ENCODE measurements at regions not wholly inside any gene's neighbourhood (a gene's known extent, or its start where the extent isn't known, plus 50 kb on each side); places are given as distances from the start of the nearest gene placed in this dataset.
"Not testable (repeated sequence)": the region's sequence is repeated elsewhere in the genome, so short reads cannot be mapped to it uniquely, and the experiment has no call there.

DNA sequence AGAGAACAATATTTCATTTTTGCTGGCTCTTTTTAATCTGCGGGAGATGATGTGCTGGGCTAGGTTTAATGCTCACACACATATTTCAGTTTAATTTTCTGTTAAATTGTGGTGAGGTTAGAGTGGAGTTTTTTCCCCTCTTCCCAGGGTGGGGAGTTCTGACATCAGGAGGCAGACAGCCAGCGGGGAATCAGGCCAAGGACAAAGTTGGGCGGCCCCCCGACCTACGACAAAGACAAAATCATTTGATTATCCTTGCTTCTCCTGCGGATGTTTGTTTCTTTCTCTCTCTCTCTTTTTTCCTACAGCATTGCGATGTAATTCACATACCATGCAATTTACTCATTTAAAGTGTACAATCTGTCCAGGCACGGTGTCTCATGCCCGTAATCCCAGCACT lies 295.9 kb downstream of the NPIPA7 start:
- not testable (repeated sequence) for DNase-seq (ENCODE audit: low read depth); H3K4me3 ChIP-seq (replicated peaks; ENCODE audit: low read depth, low read length)

- H3K4me3 ChIP-seq (replicated peaks; ENCODE audit: low read depth, low read length); DNase-seq (ENCODE audit: low read depth): not testable (repeated sequence)
Observed at GRCh38 chr16:16721849-16722248, 342.9 kb downstream of the NPIPA7 start.

DNA sequence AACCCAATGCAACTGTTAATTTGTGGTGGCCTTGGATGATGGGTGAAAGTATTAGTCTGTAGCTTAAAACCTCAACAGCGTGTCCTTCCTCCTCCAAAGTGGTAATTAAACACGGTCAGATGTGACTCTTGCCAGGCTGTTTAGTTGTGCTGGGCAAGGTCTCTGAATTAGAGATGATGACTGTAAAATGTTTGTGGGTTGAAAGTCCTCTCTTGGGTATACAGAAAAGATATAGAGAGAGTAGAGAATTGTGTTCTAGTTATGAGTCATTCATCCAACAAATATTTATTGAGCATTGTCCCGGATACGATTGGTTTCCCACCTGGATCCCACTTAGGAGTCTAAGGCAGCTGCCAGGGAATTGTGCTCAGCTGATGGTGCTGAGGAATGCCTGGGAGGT lies 343.7 kb downstream of the NPIPA7 start:
- not testable (repeated sequence) for DNase-seq (ENCODE audit: low read depth)

GRCh38 chr16:16723819-16724519 lies 345.0 kb downstream of the NPIPA7 start:
- not testable (repeated sequence) for H3K4me3 ChIP-seq (replicated peaks; ENCODE audit: low read depth, low read length); DNase-seq (ENCODE audit: low read depth)

More for the DNA sequence above, 343.7 kb downstream of the NPIPA7 start:
- H3K4me3 ChIP-seq (replicated peaks; ENCODE audit: low read depth, low read length), result not testable (repeated sequence)

- DNase-seq (ENCODE audit: low read depth); H3K4me3 ChIP-seq (replicated peaks; ENCODE audit: low read depth, low read length): not testable (repeated sequence)
Observed at GRCh38 chr16:16727048-16727447, 348.1 kb downstream of the NPIPA7 start.

DNA sequence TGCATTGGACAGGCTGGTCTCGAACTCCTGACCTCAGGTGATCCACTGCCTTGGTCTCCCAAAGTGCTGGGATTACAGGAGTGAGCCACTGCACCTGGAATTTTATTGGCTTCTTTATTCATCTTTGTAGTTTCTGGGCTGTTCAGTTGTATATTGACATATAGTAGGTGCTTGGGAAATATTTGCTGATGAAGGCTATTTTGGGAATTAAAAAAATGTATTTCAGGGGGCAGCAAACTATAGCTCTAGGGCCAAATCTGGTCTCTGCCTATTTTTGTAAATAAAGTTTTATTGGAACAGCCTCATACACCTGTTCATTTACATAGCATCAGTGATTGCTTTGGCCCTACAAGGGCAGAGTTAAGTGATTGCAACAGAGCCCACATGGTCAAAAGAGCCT lies 363.6 kb downstream of the NPIPA7 start:
- not testable (repeated sequence) for DNase-seq (ENCODE audit: low read depth); H3K4me3 ChIP-seq (replicated peaks; ENCODE audit: low read depth, low read length)

GRCh38 chr16:16754992-16755667 lies 376.2 kb downstream of the NPIPA7 start:
- not testable (repeated sequence) for H3K4me3 ChIP-seq (replicated peaks; ENCODE audit: low read depth, low read length); DNase-seq (ENCODE audit: low read depth)

GRCh38 chr16:16763449-16763848 lies 384.5 kb downstream of the NPIPA7 start:
- H3K4me3 ChIP-seq (replicated peaks; ENCODE audit: low read depth, low read length), result no peak overlapping the region
- TF ChIP-seq CTCF (IDR thresholded peaks at IDR 0.05; ENCODE audit: low read length, missing control alignments), result no peak
- no peak for DNase-seq (ENCODE audit: low read depth)

DNA sequence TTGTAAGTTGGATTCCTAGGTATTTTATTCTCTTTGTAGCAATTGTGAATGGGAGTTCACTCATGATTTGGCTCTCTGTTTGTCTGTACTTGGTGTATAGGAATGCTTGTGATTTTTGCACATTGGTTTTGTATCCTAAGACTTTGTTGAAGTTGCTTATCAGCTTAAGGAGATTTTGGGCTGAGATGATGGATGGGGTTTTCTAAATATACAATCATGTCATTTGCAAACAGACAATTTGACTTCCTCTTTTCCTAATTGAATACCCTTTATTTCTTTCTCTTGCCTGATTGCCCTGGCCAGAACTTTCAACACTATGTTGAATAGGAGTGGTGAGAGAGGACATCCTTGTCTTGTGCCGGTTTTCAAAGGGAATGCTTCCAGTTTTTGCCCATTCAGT lies 391.8 kb downstream of the NPIPA7 start:
- DNase-seq (ENCODE audit: low read depth); H3K4me3 ChIP-seq (replicated peaks; ENCODE audit: low read depth, low read length): not testable (repeated sequence)

GRCh38 chr16:16774389-16774788 lies 395.4 kb downstream of the NPIPA7 start:
- no peak overlapping the region for H3K4me3 ChIP-seq (replicated peaks; ENCODE audit: low read depth, low read length)
- no peak for TF ChIP-seq CTCF (IDR thresholded peaks at IDR 0.05; ENCODE audit: low read length, missing control alignments)
- no peak for DNase-seq (ENCODE audit: low read depth)

DNA sequence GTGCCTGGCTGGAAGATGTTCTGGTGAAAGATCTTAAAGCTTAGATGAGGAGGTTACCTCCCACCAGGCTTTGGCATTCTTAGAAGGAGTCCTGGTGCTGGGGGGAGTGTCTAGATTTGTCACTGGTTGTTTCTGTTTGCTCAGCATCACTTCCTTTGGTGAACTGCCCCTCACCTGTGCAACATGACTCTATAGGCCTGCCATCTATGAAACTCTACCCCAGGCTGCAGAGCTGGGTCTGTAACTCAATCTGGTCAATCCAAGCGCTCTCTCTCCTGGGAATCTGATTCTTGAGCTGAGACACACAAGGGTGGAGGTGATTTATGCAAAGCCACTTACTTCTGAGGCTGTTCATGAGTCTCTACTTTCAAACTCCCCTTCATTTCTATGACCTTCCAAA lies 399.4 kb downstream of the NPIPA7 start:
- DNase-seq (ENCODE audit: low read depth), result no peak
- H3K4me3 ChIP-seq (replicated peaks; ENCODE audit: low read depth, low read length), result no peak overlapping the region
- TF ChIP-seq CTCF (IDR thresholded peaks at IDR 0.05; ENCODE audit: low read length, missing control alignments), result no peak

Measured in fibroblast of pulmonary artery (primary cell).